H9 (cell line): ENCODE measurements at regions not wholly inside any gene's neighbourhood (a gene's known extent, or its start where the extent isn't known, plus 50 kb on each side); places are given as distances from the start of the nearest gene placed in this dataset.

ENCODE experiments used
- DNase-seq: peaks from one replicate; pipeline ENCODE4 v3.0.0-alpha.2; 2017
- H2AFZ ChIP-seq: one replicate; pipeline ENCODE4 v1.6.1; 2013; ENCODE audit warnings: mild to moderate bottlenecking, low read length, control low read depth, moderate library complexity
- H2AK5ac ChIP-seq: 2 replicates; pipeline ENCODE4 v1.6.1; 2013; ENCODE audit warnings: low read length, control low read depth, mixed read lengths; ENCODE audit not compliant: insufficient read length
- H2BK120ac ChIP-seq: one replicate; pipeline ENCODE4 v1.6.1; 2013; ENCODE audit warnings: low read depth, mild to moderate bottlenecking, low read length, control low read depth, inconsistent platforms; ENCODE audit not compliant: poor library complexity, severe bottlenecking
- H2BK12ac ChIP-seq: 2 replicates; pipeline ENCODE4 v1.6.1; 2013; ENCODE audit warnings: low read length, control low read depth, mixed read lengths, low read depth; ENCODE audit not compliant: insufficient read length
- H2BK15ac ChIP-seq: 2 replicates; pipeline ENCODE4 v1.6.1; 2013; ENCODE audit warnings: low read depth, low read length, control low read depth
- H2BK20ac ChIP-seq: one replicate; pipeline ENCODE4 v1.6.1; 2013; ENCODE audit warnings: low read depth, mild to moderate bottlenecking, low read length, control low read depth, inconsistent platforms; ENCODE audit not compliant: poor library complexity, severe bottlenecking
- H2BK5ac ChIP-seq: 2 replicates; pipeline ENCODE4 v1.6.1; 2013; ENCODE audit warnings: low read length, control low read depth, mixed read lengths; ENCODE audit not compliant: insufficient read length
- H3K14ac ChIP-seq: 2 replicates; pipeline ENCODE4 v1.6.1; 2013; ENCODE audit warnings: low read length, control low read depth; ENCODE audit not compliant: insufficient read depth
- H3K18ac ChIP-seq: 2 replicates; pipeline ENCODE4 v1.6.1; 2013; ENCODE audit warnings: low read depth, mild to moderate bottlenecking, mixed read lengths, low read length, control low read depth; ENCODE audit not compliant: insufficient read length
- H3K23ac ChIP-seq: 2 replicates; pipeline ENCODE4 v1.6.1; 2013; ENCODE audit warnings: low read length, control low read depth, mixed read lengths, low read depth; ENCODE audit not compliant: insufficient read length
- H3K23me2 ChIP-seq: 2 replicates; pipeline ENCODE4 v1.6.1; 2013; ENCODE audit warnings: low read depth, mild to moderate bottlenecking, mixed read lengths, low read length, control low read depth; ENCODE audit not compliant: insufficient read length, poor library complexity, severe bottlenecking
- H3K27ac ChIP-seq: 2 replicates; pipeline ENCODE4 v1.5.1; 2013; ENCODE audit warnings: low read length, control low read depth, mixed read lengths, low read depth; ENCODE audit not compliant: insufficient read length
- H3K27me3 ChIP-seq: 2 replicates; pipeline ENCODE4 v1.6.1; 2013; ENCODE audit warnings: low read length, control low read depth, inconsistent platforms; ENCODE audit not compliant: insufficient read depth
- H3K4ac ChIP-seq: 2 replicates; pipeline ENCODE4 v1.6.1; 2013; ENCODE audit warnings: low read depth, mild to moderate bottlenecking, control low read depth, inconsistent platforms, low read length, moderate library complexity
- H3K4me1 ChIP-seq: 2 replicates; pipeline ENCODE4 v1.6.1; 2013; ENCODE audit warnings: low read length, control low read depth, inconsistent platforms; ENCODE audit not compliant: insufficient read depth
- H3K4me2 ChIP-seq: 2 replicates; pipeline ENCODE4 v1.6.1; 2013; ENCODE audit warnings: low read length, control low read depth, mixed read lengths; ENCODE audit not compliant: insufficient read length, insufficient read depth
- H3K56ac ChIP-seq: 2 replicates; pipeline ENCODE4 v1.6.1; 2013; ENCODE audit warnings: low read depth, mild to moderate bottlenecking, mixed read lengths, low read length, control low read depth; ENCODE audit not compliant: insufficient read length
- H3K79me1 ChIP-seq: 2 replicates; pipeline ENCODE4 v1.6.1; 2013; ENCODE audit warnings: low read depth, mild to moderate bottlenecking, moderate library complexity, low read length, control low read depth, inconsistent platforms; ENCODE audit not compliant: insufficient read depth, poor library complexity, severe bottlenecking
- H3K79me2 ChIP-seq: 2 replicates; pipeline ENCODE4 v1.6.1; 2013; ENCODE audit warnings: low read length, control low read depth, inconsistent platforms; ENCODE audit not compliant: insufficient read depth
- H3K9ac ChIP-seq: 2 replicates; pipeline ENCODE4 v1.6.1; 2013; ENCODE audit warnings: low read length, control low read depth, mixed read lengths; ENCODE audit not compliant: insufficient read length; ENCODE audit errors: extremely low read depth
- H3K9me3 ChIP-seq: one replicate; pipeline ENCODE4 v1.6.1; 2013; ENCODE audit warnings: low read depth, low read length, inconsistent platforms; ENCODE audit not compliant: control insufficient read depth
- H3T11ph ChIP-seq: one replicate; pipeline ENCODE4 v1.6.1; 2013; ENCODE audit warnings: mild to moderate bottlenecking, low read length, control low read depth, inconsistent platforms
- H4K20me1 ChIP-seq: one replicate; pipeline ENCODE4 v1.6.1; 2013; ENCODE audit not compliant: control insufficient read depth, insufficient read length, insufficient read depth
- H4K5ac ChIP-seq: 2 replicates; pipeline ENCODE4 v1.6.1; 2013; ENCODE audit warnings: low read depth, mild to moderate bottlenecking, mixed read lengths, low read length, control low read depth; ENCODE audit not compliant: insufficient read length
- H4K8ac ChIP-seq: replicated peaks from 2 replicates; pipeline ENCODE4 v1.6.1; 2013; ENCODE audit warnings: low read length, control low read depth, mixed read lengths, low read depth; ENCODE audit not compliant: insufficient read length
- H4K91ac ChIP-seq: 2 replicates; pipeline ENCODE4 v1.6.1; 2013; ENCODE audit warnings: low read depth, mild to moderate bottlenecking, moderate library complexity, mixed read lengths, low read length, control low read depth; ENCODE audit not compliant: insufficient read length
- H3K27ac Mint-ChIP-seq, 3 experiments: 2 replicates in 2 of 3; 3 replicates in 1 of 3; pipeline ENCODE4 v1.8.0; 2020 to 2021; ENCODE audit warnings: mixed read lengths in 3 of 3, mild to moderate bottlenecking in 1 of 3, moderate library complexity in 1 of 3
- H3K27me3 Mint-ChIP-seq: 2 replicates; pipeline ENCODE4 v1.8.0; 2021; ENCODE audit warnings: low read depth, mild to moderate bottlenecking, moderate library complexity, mixed read lengths
- H3K36me3 Mint-ChIP-seq, 3 experiments: 2 replicates in 2 of 3; 3 replicates in 1 of 3; pipeline ENCODE4 v1.8.0; 2020 to 2021; ENCODE audit warnings: low read depth in 3 of 3, mixed read lengths in 3 of 3; ENCODE audit not compliant: insufficient read depth in 1 of 3
- H3K4me1 Mint-ChIP-seq, 2 experiments: 2 replicates each; pipeline ENCODE4 v1.8.0; 2020; ENCODE audit warnings: mixed read lengths in 2 of 2
- H3K4me3 Mint-ChIP-seq, 2 experiments: 2 replicates in 1 of 2; 3 replicates in 1 of 2; pipeline ENCODE4 v1.8.0; 2020 to 2021; ENCODE audit warnings: mild to moderate bottlenecking in 2 of 2, mixed read lengths in 2 of 2, moderate library complexity in 1 of 2
- H3K9me3 Mint-ChIP-seq, 2 experiments: 2 replicates in 1 of 2; 3 replicates in 1 of 2; pipeline ENCODE4 v1.8.0; 2020; ENCODE audit warnings: mild to moderate bottlenecking in 2 of 2, mixed read lengths in 2 of 2, moderate library complexity in 1 of 2
- CTCF ChIP-seq: fragments of 200-600 bp; sonication (generic); conservative IDR thresholded peaks from 3 replicates; pipeline ENCODE4 v1.8.0; 2021; ENCODE audit warnings: antibody characterized with exemption, mild to moderate bottlenecking
- WGBS: extraction: QIAGEN DNeasy Blood & Tissue Kit; methylation state at CpG from one replicate; pipeline ENCODE4 v1.1.7; 2013; ENCODE audit warnings: missing lambda C conversion rate, low lambda C conversion rate, mixed read lengths; ENCODE audit not compliant: insufficient read length; ENCODE audit errors: extremely low coverage; 5-methylcytosine and 5-hydroxymethylcytosine counted together

GRCh38 chr7:131131746-131132431, 195.8 kb upstream of the MKLN1 start:
- Histone ChIP-seq H2BK12ac (no peak overlapping the region), H4K5ac (no peak overlapping the region), H2BK15ac (no peak overlapping the region), H3K27me3 (no peaks in the 10 kb centered on the region), H3K23me2 (no peaks in the 10 kb centered on the region), H3K79me2 (no peaks in the 10 kb centered on the region; the same call in 1 of the 2 replicates), H3K79me1 (no peaks in the 10 kb centered on the region), H3K4ac (no peak overlapping the region), H3K18ac (no peak overlapping the region), H3K9ac (no peak overlapping the region), H3K56ac (no peak overlapping the region), H2AK5ac (no peak overlapping the region), H3K9me3 (no peaks in the 10 kb centered on the region), H4K8ac (no peak overlapping the region), H3K4me2 (no peak overlapping the region), H2BK20ac (no peak overlapping the region), H2BK5ac (no peak overlapping the region), H2AFZ (no peak overlapping the region), H3K23ac (no peak overlapping the region), H4K20me1 (no peaks in the 10 kb centered on the region), H3K27ac (no peak overlapping the region), H2BK120ac (no peak overlapping the region), H3K4me1 (no peaks in the 10 kb centered on the region), H4K91ac (no peak overlapping the region), H3K14ac (no peak overlapping the region), H3T11ph (no peak overlapping the region)
- H3K36me3 Mint-ChIP-seq, result no peaks in the 10 kb centered on the region
- no peak overlapping the region for H3K27ac Mint-ChIP-seq
- H3K4me3 Mint-ChIP-seq, result no peak overlapping the region
- H3K9me3 Mint-ChIP-seq, result no peaks in the 10 kb centered on the region
- H3K4me1 Mint-ChIP-seq, result no peaks in the 10 kb centered on the region
- H3K27me3 Mint-ChIP-seq, result no peaks in the 10 kb centered on the region
- no CpG with 5 or more reads among the region's 3 CpGs for WGBS
- TF ChIP-seq CTCF, result no peak
- no peak for DNase-seq
